Stimulated activated CD4-positive, alpha-beta T cell treated with anti-CD3 and anti-CD28 coated beads, Interleukin-1b, Interleukin-23, amount 100 ng/mL, for 1 hour (primary cell): ENCODE measurements at regions not wholly inside any gene's neighbourhood (a gene's known extent, or its start where the extent isn't known, plus 50 kb on each side); places are given as distances from the start of the nearest gene placed in this dataset.

Source experiments
- DNase-seq, 2 donors: peaks; one replicate each; pipeline ENCODE4 v3.0.0-alpha.2; 2020; ENCODE audit warnings: low read depth in 2 of 2

- no peak for DNase-seq
Measured at GRCh38 chr6:149182262-149182661, 135.2 kb upstream of the TAB2 start.

- DNase-seq: no peak
Measured at GRCh38 chr6:149184523-149184922, 133.0 kb upstream of the TAB2 start.

DNA sequence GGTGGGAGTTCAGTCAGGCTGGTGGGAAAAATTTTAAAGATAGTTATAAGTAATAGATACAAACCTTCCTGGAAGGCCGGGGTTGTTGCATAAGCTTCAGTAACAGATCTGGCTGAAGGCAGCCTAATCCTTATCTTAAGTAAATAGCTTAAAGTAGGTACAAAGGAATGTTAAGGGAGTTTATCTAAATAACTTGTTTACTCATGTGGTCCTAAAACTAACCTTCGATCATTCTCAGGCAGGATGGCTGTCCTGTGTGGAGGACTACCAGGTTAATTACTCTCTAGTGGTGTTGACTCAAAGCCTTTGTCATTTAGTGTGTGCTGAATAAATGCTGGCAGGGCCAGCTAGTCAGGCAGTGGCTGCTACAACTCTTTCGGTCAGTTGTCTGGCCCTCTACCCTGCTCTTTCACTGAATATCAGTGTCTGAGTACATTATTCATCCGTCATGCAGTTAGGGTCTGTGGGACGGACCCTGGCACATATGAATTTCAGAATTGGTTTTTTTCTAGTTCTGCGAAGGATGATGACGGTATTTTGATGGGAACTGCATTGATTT is 131.6 kb upstream of the TAB2 start:
- DNase-seq: no peak

GRCh38 chr6:149186873-149187272 is 130.6 kb upstream of the TAB2 start:
- DNase-seq: no peak

DNA sequence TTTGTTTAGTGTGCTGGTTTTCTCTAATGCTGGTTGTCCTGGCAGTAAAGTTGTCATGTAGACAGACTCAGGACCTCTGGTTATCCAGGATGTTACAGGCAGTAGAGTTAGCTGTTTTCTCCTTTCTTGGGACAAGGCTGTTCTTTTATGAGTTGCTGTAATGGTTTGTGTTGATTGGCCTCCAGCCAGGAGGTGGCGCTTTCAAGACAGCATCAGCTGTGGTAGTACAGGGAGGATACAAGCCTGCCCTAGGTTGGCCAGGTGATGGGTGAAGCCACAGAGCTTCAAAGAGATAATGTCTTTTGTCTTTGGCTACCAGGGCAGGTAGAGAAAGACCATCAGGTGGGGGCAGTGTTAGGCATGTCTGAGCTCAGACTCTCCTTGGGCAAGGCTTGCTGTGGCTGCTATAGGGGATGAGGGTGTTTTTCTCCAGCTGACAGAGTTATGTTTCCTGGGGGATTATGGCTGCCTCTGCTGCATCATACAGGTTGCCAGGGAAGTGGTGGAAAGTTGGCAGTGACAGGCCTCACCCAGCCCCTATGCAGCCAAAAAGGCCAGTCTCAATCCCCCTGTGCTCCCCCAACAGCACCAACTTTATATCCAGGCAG is 127.2 kb upstream of the TAB2 start:
- DNase-seq: no peak

GRCh38 chr6:149194820-149195558 is 122.5 kb upstream of the TAB2 start:
- DNase-seq: no peak

GRCh38 chr6:149196091-149196490 is 121.4 kb upstream of the TAB2 start:
- DNase-seq: no peak

DNA sequence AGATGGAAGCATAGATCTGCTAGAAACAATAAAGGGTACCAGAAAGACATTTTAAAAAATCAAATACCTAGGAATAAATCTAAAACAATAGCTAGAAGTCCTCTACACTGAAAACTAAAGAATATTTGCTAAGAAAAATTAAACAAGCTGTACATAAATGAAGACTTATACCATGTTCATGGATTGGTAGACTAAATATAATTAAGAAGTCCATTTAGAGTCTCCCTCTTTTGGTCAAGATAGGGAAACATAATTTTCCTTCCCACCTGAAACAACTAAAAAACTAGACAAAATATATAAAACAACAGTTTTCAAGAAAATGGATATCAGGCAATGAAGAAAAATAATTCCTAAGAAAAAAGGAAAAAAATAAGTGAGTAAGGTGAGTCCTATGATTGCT is 120.0 kb upstream of the TAB2 start:
- no peak for DNase-seq

GRCh38 chr6:149198265-149198664 is 119.2 kb upstream of the TAB2 start:
- no peak for DNase-seq

GRCh38 chr6:149200282-149200945 is 117.1 kb upstream of the TAB2 start:
- no peak for DNase-seq

DNA sequence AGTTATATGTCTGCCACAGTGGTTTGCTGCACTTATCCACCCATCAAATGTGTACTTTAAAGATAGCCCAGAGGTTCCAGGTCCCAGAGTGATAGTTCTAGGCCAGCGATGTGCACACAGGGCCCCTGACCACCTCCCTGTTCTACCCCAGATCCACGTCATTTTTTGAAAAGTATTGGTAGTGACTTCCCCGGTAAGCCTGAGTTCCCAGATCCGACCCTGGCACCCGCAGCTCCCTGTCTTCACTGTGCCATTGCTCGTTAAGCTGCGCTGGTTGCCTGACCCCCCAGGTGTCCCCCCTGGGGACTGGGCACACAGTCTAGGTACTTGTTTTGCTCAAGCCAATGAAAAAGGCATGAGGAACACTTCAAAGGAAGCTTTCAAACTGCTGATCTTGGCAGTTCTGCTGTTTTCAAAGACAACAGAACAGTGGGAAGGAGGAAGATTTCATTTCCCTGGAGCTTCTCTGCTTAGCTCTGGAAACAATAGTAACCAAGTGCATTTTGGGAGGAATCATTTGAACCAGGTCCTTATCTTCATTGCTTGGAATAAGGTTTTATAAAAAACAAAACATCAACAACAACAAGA is 116.3 kb upstream of the TAB2 start:
- DNase-seq: no peak

- DNase-seq: no peak
Measured at GRCh38 chr6:149202100-149202499, 115.4 kb upstream of the TAB2 start.

DNA sequence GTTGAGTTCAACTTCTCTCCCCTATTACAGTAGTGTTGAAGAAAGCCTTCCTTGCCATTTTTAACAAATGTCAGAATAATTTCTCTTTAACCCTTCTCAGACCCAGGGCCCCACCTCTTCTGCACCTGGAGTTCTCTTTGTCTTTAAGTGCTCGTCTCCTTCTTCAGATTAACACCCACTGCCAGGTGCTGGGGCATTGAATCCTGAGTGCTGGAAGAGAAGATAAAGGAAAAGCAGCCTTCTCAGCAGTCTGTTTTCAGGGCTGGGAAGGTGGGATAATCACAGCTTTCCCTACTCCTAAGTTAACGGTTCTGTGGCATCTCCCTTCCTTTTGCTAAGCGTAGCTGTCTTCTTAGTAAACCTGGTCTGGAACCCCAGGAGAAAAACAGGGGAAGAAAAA is 114.6 kb upstream of the TAB2 start:
- no peak for DNase-seq

DNA sequence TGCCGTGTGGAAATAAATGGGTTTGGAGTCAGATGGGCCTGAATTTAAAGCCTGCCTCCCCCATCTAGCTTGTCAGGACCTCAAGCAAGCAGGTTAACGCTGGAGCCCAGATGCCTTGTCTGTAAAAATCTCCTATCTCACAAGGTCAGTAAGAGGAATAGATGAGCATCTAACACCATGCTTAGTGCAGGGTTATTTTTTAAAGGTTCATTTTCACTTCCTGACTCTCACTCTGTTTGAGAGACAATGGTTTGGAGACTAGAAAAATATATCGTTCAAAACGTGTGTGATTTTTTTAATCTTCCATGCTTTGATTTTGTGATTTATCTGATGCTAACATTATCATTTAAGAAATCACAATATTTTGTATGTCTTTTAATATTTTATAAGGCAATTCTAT is 114.0 kb upstream of the TAB2 start:
- no peak for DNase-seq

- no peak for DNase-seq
Measured at GRCh38 chr6:149208134-149208601, 109.3 kb upstream of the TAB2 start.

DNA sequence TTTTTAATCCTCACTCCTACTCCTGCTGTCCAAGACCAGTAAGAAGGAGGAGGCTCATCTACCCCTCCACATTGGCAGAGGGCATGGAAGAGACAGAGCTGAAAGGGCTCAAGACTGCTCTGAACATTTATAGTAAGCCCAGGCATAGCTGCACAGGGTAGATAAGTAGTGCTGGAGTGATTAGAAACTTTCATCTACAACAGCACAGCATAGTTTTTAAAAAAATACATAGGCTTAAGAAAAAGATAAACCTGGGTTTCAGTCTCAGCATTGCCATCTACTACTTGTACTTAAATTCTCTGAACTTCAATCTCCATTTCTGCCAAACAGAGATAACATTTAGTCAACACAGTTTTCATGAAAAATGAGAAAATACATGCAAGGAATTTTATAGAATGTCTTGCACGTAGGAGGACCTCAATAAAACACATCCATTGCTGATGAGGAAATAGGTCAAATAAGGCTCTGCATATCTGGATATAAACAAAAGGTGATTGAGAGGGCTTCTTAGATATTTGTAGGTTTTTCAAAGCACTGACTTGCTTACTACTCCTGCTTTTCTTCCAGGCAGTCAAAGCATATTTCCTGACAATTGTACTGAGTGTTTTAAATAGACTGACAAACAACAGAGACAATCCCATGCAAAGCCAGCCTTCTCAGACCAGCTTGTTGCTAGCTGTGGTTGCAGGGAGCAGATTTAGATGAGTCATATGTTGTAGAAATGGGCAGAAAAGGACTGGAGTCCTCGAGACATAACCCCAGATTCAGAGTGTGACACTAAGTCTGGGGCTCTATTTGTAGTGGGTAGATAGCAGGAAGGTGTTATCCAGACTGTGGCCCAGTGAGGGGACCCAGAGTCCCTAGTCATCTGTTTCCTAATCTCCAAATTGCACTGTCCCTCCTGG is 107.4 kb upstream of the TAB2 start:
- peak in 1 of 2 donors; percentile 5 for DNase-seq

- DNase-seq: no peak
Measured at GRCh38 chr6:149211046-149211571, 106.4 kb upstream of the TAB2 start.

- DNase-seq: no peak
Measured at GRCh38 chr6:149212206-149212605, 105.3 kb upstream of the TAB2 start.

DNA sequence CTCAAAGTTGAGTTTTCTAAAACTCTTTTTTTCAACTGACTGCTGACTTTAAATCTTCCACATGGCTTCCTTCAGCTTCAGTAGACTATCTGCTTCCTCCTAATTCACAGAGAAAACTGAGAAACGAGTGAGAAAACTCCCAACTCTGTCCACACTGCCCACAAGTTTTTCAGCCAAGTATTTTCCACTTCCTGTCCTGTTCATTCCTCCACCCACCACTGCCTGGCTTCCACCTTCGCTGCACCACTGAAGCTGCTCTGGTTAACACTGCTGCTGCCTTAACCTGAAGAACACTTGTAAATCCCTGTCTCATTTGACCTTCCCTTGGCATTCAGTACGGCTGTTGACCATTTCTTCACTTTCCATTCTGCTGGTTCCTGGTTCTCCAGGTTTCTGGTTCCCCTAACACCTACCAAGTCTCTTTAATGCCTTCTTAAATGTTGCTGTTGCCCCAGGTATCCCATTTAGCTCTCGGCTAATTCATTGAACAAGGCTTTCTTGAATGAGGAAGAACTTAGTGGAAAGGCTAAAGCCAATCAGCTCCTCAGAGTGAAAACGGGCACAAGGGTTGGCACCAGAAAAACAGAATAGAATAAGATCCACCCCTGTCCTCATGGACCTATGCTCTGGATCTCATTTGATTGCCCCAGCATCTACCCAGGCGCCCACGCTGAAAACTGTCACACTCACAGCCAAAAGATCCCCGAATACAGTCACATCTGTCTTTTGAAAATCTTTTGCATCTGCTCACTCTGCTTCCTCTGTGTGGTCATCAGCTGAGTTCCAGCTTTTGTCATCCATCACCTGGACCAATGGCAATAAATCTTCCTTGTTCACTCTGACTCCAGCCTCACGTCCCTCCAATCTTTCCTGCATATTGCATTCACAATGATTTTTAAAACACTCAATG is 104.4 kb upstream of the TAB2 start:
- no peak for DNase-seq

DNA sequence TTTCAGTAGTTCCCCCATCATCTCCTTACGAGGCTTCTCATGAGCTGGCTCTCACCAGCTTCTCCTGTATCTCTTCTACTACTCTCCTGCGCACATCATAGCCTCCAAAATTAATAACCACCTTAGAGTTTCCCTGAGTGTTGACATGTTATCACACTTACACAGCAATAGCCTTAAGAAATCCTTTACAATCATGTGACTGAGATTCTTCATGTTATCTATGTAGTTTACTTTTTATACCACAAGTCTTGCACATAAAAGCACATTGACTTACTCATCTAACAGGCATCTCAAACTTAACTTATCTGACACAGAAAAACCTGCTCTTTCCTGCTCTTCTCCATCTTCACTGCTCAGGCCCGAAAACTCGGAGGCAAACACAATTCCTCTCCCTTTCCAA is 103.7 kb upstream of the TAB2 start:
- no peak for DNase-seq
